Putamen (tissue), 1 donor: ENCODE measurements at regions not wholly inside any gene's neighbourhood (a gene's known extent, or its start where the extent isn't known, plus 50 kb on each side); places are given as distances from the start of the nearest gene placed in this dataset.
"Not testable (repeated sequence)": the region's sequence is repeated elsewhere in the genome, so short reads cannot be mapped to it uniquely, and the experiment has no call there.

Experiments
- DNase-seq: peaks from one replicate; pipeline ENCODE4 v3.0.0-alpha.2; 2016; ENCODE audit warnings: low spot score

DNA sequence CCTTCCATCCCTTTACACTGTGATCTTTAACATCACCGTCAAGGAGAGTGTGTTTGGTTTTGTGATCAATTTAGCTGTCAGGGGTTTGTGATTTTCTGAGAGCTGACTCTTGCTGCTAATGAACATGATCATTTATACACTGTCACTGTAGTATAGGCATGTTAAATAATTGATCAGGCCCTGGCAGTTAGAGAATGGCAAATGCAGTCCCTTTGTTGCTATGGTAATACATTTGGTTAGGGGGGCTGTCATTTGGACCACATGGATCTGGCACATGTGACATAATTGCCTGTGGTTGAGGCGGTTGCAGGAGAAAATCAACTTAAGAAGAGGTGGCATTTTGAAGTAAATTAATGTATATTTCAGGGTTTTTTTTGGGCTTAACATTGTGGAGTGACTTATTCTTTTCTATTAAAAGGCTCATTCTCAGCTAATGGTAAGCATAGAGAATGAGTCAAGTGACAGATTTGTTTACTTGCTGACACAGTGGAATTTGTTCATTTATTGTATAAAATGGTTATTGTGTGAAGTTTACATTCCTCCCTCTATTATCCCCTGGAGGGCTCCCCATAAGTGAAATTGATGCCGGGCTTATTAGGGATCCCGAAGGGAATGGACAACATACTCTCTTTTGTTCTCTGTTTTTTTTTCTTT is 114.0 kb downstream of the FHIP1A start:
- no peak for DNase-seq

DNA sequence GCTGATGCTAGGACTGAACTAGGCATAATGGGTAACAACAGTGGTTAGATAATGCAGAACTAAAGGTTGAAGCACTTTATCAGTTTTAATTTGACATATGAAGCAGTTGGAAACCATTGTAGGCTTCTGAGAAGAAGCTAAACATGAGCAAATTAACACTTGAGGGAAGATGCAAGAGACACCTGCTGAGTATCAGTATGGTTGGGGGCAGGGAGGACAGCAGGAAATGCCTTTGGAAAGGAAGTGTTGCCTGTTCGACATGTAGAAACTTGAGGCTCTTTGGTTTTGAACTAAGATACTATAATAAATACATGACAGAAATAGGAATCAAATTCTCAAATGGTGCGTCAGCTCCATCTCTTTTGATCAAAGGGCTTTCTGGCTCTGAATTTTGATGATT is 115.6 kb downstream of the FHIP1A start:
- no peak for DNase-seq

DNA sequence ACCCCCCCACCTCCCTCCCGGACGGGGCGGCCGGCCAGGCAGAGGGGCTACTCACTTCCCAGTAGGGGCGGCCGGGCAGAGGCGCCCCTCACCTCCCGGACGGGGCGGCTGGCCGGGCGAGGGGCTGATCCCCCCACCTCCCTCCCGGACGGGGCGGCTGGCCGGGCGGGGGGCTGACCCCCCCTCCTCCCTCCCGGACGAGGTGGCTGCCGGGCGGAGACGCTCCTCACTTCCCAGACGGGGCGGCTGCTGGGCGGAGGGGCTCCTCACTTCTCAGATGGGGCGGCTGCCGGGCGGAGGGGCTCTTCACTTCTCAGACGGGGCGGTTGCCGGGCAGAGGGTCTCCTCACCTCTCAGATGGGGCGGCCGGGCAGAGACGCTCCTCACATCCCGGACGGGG is 117.5 kb downstream of the FHIP1A start:
- not testable (repeated sequence) for DNase-seq

DNA sequence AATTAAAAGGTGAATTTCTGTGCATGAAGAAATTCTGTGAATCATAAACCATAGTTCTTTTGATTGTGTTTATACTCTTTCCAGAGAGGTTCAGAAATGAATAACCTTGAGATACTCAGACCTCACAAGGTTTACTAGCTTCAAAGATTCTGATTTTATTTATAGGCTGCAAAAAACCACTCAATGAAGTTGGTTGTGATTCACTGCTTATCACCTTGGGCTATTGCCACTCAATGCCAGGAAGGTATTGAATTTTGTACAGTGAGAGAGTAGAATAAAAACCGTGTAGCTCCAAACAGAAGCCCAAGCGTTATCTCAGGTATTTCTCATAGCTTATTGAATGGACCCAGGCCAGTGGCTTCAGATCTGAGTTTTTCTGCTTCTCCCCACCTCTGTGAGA is 118.7 kb downstream of the FHIP1A start:
- no peak for DNase-seq

DNA sequence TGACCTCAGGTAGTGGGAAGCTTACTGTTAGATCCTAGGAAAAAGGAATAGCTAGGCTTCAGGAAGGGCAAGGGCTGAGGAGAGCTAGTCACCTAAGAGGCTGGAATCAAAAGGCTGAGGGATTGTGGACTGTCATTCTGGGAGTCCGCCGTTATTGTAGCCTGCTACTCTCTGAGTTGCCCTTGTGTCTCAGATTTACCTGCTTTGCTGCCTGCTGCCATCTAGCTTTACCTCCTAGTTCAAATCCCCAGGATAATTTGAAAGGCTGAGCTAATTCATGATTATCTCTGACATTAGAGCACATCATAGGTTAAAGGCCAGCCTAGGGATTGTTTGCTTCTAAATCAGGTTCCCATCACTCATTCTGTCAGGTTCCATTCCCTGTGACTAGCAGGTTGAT is 120.2 kb downstream of the FHIP1A start:
- DNase-seq, result no peak

DNA sequence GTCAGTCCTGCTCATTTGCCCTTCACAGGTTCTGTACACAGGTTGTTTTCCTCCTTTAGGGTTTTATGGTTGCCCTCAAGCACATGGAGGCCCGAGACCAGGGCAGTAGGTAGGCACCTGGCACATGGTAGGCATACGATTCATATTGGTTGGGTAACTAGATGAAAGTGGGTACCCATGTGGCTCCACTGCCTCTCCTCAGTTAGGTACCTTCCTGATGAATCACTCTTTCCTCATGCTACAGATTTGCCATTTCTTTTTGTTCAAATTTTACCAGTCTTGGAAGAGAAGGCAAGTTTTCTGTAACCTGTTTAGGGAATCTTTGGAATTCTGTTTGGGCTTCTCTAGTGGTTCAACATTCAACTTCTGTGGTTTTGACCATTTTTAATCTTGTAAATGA is 121.3 kb downstream of the FHIP1A start:
- no peak for DNase-seq

DNA sequence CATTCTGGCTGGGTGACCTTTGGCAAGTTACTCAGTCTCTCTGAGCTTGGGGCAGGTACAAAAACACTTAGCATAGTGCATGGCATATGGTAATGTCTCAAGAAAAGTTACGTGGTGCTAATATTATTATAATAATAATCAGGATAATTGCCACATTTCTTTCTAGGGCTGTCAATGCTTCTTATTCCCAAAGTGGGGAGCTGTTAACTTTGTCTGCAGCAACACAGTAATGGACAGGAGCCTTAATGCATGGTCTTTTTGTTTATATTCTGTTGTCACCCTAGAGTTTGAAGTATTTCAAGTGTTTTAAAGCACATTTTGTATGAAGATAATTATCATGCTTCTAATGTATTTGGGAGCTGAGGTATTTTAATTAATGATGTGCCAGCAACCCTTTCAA is 121.8 kb downstream of the FHIP1A start:
- DNase-seq, result no peak

DNA sequence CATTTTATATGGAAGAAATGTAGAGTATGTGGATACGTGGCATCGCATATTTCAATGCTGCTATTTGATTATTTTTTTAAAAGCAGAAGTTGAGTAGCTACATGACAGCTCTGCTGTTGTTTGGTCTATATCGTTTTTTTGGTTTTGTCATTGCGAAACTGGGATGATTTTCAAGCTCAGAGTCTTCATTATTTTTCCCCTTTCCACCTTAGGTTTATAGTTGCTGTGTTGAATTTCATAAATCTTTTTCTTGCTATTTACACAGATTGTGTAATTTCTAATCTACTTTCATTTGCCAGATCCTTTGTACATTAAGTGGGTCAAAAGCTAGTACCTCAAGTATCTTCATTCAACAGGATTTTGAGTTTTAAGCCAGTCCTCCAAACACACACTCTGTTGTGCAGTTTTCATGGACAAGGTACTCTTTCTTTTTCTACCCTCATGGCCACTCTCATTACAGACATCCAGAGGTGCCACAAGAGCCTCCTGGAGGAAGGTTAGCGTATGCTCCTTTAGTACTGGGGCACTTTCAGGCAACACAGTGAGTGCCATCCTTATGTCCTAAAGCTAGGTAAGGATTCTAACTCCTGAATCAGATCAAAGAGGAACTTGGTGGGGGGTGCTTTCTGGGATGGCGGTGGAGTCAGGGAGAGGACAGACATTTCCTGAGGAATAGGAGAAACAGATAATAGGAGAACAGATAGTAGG is 123.2 kb downstream of the FHIP1A start:
- DNase-seq, result no peak

DNA sequence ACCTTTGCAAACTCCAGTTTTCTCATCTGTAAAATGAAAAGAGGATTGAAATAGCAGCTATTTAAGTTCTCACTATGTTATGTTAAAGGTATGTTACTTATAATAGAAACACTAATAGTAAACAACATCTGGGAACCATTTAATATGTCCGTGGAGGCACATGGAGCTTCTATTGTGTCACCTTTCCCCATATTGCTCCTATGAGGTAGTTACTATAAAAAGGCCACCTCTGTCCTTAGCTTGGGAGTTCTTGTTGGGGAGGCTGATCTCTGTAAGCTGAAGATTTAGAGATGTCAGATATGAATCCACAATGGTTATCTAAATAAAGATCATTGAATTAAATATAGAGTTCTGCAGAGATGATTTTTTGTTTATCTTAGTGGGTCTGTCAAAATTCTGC is 125.2 kb downstream of the FHIP1A start:
- no peak for DNase-seq

DNA sequence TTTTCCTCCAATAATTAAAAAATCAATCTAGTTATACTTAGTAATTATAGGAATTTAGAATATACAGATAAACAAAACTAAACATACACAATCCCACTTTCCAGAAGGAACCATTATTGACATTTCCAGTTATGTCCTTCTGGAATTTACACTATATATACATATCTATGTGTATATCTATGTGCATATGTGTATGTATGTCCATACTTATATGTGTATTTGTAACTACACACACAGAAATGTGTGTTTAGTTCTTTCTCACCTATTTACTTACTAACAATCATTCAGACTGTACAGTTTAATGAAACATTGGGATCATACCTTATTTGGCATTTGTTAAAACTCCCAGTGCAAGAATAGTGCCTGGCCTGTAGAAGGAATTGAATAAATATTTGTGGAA is 126.4 kb downstream of the FHIP1A start:
- no peak for DNase-seq

DNA sequence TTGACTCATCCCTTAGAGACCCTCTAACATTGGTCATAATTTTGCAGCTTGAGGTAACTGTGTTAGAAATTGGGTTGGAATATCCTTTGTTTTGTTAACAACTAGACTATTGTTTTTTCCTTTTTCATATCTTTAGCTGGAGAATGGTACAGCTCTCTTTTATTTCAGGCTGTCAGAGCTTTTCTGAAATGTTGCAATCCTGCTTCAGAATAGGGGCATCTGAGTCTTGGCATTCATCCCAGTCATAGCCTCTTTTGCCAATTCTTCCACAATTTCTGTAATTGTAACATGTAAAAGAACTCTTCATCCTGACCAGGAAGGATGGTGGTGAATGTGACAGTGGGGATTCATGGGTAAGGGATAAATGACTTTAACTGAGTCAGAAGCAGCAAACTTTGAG is 128.7 kb downstream of the FHIP1A start:
- peak; percentile 4 for DNase-seq

DNA sequence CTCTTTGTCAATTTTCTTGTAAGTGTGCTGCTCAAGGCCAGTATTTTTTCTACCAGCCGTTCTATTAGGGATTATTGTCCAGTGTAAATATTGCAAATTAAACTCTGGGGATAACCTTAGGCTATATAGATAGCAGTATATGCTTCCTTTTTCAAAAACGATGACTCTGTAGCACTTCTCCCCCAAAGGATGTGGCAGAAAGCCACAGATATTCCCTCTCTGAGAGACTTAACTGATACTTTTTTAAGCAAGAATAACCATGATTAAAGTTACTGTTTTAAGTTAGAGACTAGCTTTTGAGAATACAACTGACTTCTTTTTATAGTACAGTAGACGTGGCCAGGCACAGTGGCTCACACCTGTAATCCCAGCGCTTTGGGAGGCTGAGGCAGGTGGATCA is 130.0 kb downstream of the FHIP1A start:
- DNase-seq, result no peak

DNA sequence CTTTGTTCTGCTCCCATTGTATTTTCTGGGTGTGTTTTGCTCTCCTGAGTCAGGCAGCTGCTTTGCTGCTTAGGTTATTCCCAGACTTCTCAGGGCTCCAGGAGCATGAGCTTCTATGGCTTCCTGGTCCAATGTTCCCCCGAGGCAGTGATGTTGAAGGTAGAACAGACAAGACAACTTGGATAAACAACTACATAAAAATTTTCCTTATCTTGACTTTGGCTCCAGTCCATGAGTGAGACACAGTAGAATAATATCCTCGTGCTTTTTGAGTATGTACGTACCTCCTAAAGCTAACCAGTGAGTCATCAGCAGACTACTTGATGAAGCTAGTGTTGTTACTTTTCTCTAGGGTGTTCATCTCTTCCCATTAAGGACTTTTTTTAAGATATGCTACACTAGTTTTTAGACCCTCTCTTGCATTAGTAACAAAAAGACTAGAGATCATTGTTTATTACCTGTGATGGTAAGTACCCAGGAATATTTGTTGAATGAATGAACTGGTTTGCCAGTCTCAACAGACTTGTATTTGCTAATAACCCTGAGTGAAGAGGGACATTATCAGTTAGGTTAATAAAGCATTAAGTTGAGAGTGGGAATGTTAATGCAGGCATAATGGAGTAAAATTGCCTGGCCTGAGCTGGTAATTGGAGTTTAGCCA is 131.9 kb downstream of the FHIP1A start:
- no peak for DNase-seq

DNA sequence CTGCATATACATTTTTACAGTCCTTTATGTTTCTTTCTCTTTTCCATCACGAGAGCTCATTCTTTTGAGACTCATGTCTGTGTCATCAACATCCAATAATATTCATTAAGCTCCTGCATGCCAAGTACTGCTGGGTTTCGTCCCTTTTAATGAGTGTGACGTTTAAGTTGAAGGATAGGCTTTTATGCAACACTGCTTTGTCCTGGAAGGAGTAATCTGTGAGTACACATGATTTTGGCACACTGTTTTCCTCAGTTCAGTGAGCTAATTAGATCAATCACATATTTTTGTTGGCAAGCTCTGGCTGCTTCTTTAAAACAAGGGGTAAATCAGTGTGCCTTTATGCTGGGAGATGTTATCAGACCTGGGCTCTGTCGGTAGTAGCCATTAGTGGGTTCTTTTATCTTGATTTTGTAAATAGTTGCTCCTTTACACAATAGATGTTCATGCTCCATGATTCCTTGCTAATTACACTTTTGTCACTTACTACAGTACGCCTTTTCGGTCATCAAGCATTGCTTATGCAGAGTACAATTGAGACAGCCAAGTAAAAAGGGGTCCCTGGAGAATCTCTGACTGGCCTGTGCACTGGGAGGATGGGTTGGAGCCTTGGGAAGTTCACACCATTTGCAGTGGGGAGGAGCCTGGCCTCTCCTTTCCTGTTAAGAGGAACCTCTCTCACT is 132.6 kb downstream of the FHIP1A start:
- no peak for DNase-seq

DNA sequence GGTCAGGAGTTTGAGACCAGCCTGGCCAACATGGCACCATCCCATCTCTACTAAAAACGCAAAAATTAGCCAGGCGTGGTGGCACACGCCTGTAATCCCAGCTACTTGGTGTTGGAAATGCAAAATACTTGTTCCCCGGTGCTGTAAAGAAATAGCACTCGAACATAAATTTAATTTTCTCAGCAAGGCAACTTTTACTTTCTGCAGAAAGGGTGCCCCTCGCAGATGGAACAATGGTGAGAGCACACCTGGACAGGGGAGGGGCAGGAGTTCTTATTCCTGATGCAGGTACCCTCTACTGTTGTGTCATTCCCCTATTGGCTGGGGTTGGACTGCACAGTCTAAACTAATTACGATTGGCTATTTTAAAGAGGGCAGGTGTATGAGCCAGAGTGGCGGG is 139.7 kb downstream of the FHIP1A start:
- no peak for DNase-seq

DNA sequence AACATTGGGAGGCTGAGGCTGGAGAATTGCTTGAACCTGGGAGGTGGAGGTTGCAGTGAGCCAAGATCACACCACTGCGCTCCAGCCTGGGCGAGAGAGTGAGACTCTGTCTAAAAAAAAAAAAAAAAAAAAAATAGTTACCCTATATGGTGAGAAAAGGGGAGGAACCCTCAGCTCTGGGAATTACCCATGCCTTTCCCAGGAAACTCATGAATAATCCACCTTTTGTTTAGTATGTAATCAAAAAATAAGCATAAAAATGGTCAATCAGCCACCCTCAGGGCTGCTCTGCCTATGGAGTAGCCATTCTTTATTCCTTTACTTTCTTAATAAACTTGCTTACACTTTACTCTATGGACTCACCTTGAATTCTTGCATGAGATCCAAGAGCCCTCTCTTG is 140.4 kb downstream of the FHIP1A start:
- DNase-seq, result not testable (repeated sequence)

DNA sequence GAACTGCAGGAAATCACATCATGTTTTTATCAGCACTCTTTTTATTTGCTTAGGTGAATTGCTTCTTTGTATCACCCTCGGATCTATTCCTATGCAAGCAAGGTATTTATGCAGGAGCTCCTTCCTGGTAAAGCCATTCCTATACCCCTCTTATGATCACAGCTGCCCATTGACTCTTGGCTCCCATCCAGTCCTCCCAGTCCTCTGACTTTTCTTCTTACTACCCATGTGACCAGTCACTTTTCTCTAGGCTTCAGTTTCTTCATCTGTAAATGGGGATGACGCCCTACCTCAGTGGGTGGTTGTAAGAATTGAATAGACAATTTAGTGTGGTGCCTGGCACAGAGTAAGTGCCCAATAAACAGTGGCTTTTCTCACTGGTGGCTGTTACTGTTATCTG is 144.9 kb downstream of the FHIP1A start:
- no peak for DNase-seq

DNA sequence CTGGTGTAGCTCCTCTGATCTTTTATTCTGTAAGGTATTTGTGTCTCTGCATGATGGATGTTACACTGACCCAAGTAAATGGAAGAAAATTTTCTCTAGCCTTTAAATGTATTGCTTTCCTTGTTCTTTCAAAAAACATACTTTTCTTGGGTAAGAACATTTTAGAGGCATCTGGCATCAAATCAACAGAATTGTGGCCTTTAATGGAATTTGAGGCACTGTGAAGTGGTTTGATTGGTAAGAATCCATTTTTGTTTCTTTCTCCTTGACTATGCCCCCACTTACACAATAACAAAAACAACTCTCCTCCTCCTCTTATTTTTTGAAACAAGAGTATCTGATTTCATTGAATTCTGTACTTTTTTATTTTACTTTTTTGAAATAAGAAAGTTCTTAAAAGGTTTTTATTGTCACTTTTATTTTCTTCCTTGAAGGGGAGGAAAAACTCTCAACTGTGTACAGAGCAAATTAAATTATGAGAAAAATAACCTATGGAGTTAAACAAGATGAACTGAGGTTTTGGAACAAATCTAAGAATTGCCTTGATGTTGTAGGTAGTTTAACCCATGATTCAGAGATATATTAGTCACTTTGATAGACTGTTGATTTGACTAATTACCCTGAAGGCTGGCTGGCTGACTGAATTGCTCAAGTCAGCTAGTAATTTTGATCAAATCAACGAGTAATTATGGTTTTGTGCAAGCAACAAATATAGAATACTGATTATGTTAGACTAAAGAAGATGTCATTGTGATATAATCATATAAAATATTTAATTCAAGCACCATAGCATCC is 146.4 kb downstream of the FHIP1A start:
- no peak for DNase-seq

DNA sequence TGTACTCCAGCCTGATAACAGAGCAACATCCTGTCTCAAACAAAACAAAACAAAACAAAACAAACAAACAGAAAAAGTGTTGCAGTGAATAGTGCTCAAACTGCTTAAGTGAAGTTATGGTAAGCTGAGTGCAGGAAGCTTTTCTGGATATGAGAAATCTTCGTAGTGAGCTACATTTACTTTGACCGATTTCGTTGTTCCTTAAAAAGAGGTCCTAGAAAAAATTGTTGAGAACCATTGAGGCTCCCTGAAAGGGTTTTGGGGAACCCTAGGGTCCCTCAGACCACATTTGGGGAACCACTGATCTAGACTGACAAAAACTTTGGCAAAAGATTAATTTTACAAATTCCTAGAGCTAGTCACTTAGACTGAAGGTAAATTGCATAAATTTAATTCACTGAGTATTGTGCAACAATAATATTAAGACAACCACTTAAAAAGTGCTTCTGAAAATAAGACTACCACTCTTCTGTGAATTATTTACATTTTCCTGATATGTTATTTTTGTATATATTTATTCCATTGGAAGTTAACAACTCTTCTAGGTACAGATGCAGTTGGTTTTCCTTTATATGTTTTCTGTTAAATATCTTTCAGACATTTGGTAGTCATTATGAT is 149.6 kb downstream of the FHIP1A start:
- DNase-seq, result no peak

DNA sequence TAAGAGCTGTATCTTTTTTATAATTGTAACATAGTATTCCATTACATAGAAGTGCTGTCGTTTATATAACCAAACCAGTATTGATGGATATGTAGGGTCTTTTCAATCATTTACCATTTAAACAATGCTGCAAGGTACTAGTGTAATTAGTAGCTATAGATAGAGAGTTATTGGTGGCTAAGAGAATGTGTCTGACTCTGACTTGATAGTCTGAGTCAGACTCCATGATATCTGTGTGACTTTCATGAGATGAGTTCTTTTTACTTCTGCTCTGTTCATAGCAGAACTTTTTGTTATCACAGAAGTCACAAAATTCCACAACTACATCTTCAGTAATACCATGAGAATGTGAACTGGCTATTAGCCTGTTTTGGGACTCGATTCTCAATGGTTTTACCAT is 150.6 kb downstream of the FHIP1A start:
- DNase-seq, result no peak

DNA sequence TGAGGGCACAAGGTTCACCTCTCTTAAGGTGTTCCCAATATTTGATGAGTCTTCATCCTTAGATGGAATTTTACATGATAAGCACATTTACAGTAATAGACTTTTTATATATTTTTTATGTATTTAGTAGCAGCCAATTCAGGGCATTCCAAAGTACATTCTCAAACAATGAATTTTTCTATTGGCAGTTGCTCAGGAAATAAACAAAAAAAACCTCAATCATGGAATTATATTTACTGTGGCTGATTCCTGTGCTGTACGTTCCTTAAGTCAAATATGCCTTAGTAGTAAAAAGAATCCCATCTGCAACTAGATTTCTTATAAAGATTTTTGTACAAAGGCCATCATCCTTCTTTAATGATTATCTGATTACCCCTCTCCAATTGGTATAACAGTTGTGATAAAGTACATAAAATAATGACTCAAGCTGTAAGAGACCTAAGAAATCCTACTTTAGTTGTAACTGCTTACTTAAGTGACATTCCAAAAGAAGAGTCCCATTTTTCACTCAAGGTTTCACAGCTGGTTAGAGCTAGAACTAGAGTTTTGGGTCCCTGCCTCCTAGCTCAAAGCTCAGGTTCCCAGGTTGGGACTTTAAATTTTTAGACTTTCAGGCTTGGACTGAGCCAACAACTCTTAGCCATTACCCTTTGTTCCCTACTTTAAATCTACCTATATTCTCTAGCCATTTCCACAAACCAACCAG is 152.7 kb downstream of the FHIP1A start:
- no peak for DNase-seq
